ENCODE measurements at regions not wholly inside any gene's neighbourhood (a gene's known extent, or its start where the extent isn't known, plus 50 kb on each side); places are given as distances from the start of the nearest gene placed in this dataset.

DNA sequence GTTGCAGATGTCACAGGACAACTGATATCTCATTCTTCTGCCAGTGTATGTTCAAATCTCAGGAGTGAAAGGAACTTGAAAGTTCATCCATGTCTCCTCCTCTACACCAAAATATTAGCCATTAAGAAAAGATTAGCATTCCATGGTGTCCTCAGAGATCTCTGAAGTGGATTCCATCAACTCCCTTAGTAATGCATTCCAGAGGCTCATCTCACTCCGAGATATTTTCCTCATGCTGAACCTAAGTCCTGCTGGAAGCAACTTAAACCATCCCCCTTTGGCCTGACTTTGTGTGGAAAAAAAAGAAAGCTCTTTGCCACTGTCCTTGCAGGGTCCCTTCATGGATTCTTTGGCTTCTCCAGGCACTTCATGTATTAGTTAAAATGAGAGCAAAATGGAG is 155.7 kb upstream of the ZNF462 start:
- no peak for DNase-seq (ENCODE audit: low spot score)

DNA sequence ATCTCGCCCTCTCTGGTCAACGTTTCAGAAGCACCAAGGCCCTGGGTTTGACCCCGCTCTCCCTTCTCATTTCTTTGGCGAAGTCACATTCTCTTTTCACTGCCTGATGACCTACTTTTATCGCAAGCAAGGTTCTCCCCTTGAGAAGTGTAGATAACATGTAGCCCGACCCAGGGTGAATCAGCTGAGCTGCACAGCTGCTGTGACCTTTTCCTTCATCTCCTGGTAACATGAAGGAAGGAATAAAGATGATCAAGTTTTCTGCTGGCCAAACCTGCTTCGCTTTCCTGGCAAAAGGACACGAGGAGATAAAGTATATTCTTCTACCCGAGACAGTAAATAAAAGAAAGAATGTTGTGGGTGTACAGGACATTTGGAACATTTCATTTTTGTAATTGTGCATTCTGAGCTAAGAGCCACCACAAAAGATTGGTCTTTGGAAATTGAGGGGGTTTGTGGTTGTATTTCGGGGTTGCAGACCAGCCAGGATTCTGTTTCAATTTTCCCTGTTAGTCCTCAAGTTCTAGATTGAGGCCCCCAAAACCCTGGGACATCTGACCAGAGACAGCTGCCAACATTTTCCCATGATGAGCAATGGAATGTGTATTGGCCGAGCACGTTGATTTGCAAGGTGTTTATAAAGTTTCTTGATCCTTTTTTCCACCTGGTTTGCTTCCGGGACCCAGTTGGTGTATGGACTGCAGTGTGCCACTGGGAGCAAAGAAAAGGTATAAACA is 155.1 kb upstream of the ZNF462 start:
- no peak for DNase-seq (ENCODE audit: low spot score)

DNA sequence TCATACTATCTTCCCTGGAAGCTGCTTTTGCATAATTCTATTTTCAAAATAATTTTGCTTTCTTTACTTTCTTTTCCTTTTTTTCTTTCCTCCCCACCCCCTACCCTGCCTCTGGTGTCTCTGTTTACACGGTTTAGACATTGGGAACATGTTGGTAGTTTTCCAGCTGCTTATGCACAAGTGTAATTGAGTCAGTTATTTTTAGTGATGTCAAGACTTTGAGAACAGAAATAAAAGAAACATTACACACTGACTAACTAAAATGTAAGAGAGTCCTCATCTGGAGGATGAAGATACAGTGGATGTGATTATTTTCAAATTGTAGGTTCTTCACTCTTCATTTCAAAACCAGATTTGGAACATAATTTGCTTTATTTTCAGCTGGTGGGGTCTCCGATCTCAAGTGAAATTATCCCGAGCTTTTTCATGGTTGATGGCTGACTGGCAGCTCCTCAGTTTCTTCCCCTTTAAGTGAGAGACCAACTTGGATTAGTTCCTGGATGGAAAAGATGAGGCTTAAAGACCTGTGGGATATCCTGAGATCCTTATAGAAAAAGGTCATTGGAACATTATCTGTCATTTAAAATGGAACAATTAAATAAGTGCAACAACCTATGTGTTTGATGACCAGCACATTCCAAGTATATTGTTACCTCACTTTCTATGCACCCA is 154.4 kb upstream of the ZNF462 start:
- DNase-seq (ENCODE audit: low spot score): no peak

DNA sequence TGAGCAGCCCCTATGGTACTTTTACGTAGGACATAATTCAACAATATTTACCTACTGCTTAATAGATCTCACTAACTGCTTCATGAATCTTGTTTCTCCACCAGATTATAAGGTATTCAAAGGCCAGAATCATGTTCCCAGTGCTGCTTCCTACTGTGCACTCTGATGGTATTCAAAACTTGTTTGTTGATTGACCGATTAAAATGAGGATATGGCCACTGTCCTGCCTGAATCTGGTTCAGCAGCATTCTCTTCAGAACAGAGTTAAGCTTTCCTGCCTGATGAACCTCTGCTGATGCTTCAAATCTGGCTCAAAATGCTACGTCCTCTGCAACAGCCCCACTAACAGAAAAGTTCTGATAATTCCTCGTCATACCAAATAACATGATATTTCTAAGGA is 150.7 kb upstream of the ZNF462 start:
- DNase-seq (ENCODE audit: low spot score): no peak

DNA sequence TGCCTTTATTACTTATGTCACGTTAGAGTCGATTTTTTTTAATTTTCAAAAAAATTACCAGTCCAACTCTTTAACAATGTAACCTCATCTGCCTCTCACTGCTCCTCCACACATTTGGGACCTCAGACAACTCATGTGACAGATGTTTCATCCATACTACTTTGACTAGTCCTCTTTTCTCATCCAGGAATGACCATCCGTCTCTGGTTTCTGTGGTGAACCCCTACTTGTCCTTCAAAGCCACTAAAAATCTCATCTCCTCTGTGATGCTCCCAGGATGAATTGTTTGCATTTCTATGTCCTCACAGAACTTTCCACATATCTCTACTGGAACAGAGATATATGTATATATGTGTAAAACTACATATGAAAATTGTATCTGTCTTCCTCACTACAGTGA is 149.8 kb upstream of the ZNF462 start:
- no peak for DNase-seq (ENCODE audit: low spot score)

DNA sequence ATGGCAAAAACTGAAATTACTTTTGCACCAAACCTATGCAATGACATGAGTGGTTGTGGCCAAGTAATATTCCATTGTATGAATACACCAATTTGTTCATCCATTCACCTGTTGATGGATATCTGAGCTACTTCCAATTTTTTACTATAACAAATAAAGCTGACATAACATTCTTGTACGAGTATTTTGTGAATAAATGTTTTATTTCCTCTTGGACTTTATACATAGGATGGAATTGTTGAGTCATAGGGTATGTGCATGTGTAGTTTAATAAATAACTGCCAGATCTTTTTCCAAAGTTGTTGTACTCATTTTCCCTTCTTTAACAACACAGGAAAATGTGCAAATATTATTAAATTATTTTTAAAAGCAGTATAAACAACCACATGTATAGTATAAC is 146.1 kb upstream of the ZNF462 start:
- no peak for DNase-seq (ENCODE audit: low spot score)

DNA sequence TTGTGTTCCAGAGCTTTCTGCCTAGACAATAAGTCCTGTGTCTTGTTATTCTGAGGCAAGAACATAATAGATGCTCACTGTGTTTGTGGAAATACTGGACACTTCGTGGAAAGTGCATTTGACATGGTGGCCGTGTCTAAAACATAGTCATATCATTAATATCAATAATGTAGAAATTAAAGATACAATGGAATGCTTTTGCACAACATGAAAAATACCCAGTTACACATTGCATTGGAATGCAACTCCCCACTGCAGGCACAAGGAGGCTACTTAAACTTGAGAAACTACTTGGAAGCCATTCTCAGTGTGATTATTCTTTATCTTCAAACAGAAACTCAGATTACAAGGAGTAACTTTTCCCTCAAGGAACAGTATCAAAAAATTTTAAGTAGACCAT is 145.3 kb upstream of the ZNF462 start:
- DNase-seq (ENCODE audit: low spot score): no peak

DNA sequence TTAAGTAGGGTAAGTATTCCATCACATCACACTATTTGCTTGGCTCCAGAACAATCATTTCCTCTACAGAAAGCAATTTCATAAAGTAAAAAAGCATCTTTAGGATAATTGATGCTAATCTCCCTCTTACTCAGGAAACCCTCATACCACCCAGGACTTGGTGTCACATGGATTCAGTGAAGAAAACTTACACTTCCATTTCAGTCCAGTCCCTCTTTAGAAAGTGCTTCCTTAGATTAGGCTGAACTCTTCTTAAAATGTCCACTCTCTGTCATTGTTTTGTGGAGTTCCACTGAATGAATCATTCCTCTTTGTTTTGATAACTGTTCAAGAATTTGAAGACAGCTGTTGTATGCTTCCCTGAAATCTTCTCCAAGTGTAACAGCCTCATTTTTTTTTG is 144.0 kb upstream of the ZNF462 start:
- no peak for DNase-seq (ENCODE audit: low spot score)

DNA sequence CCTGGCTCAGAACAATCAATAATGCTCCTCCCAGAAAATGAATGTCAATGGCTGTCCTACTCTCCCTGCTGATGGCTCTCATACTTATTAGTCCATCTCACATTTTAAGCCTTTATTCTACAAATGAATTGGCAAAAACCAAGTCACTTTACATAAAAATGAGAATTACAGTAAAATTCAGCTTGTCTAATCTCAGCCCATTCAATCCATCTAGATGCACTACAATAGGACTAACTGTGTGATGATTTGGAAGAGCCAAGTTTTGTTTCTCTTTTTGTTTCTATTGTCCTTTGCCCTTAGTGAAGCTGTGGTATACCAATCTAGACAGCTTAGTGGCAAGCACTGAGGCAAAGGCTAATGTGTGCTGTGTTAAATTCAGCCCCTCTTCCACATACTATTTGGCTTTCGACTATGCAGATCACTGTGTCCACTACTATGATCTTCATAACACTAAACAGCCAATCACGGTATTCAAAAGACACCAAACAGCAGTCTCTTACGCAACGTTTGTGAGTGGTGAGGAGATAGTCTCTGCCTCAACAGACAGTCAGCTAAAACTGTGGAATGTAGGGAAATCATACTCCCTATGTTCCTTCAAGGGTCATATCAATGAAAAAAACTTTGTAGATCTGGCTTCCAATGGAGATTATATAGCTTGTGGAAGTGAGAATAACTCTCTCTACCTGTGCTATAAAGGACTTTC is 140.8 kb upstream of the ZNF462 start:
- no peak for DNase-seq (ENCODE audit: low spot score)

DNA sequence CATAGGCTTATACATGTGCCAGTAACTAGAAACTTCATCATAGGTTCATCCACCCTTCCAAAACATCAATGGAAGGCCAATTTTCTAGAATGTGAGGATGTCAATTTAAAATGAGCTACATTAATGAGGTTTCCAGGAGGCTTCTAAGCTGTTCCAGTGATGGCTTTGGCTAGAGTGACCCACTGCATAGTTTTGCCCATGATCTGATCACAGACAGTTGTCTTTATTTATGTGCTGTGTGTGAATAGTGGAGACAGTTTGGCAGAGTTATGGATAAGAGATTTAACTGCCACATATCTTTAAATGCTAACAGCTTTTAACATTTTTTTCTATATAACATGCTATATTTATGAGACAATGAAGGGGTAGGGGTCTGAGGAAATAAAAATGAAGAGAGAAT is 139.0 kb upstream of the ZNF462 start:
- DNase-seq (ENCODE audit: low spot score): no peak

DNA sequence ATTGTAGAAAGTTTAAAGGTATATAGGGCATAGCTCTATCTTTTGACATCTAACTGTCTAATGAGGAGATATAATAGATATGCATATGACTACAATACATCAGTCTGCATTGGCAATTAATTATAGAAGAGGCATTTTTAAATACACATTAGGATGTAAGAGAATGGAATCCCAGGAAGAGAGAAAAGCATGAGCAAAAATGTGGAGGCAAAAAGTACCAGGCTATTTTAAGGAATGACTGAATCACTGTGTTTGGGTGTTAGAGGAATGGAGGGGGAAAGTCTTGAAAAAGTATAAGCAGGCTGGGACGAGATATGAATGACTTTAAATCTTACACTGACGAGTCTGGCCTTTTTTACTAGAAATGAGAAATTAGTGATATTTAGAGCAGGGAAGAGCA is 138.4 kb upstream of the ZNF462 start:
- DNase-seq (ENCODE audit: low spot score): no peak

DNA sequence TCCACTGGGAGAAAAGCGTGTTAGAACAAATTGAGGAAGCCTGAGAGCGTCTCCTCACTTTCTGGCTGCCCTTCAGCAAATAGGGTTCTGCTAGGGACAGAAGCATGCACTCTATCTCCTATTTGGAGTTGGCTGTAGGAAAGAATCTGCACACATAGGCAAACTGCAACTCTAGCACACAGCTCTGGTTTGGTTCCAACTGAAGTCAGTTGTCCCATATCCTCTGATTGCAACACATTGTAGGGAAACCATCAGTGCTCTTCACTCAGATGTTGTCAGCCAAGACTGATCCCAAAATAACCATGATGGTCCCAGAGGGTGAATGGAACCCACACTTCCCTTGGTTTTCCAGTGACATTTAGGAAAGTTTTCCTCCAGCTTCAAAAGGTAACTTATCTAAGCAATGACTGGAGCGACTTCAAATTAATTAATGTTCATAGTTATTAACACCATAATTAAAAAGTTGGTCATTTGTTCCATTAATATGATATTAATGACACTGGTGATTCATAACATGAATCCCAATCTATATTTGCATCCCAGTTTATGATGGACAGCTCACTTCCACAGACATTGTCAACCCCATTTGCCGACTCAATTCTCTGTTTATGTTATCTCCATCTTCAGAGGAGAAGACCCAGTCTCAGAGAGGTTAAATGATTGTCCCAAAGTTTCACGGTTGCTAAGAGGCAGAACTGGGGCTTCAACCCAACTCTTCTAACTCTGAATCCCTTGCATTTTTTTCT is 136.7 kb upstream of the ZNF462 start:
- no peak for DNase-seq (ENCODE audit: low spot score)

DNA sequence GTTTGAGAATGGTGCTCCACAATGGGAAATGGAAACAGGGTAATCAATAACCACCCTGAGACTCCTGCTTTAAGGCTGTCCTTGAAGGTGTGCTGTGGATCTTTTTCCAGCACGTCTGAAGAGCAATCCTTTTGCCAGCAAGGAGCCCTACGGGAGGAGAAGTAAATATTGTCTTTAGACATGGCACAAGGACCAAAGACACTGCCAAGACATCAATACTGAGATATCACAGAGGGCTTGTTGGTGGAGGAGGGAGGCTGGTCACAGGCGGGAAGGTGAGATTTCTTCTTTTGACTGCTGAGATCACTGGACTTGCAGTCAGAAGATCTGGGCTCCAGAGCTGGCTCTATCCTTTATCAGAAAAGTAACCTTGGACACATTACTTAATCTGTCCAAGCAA is 135.0 kb upstream of the ZNF462 start:
- no peak for DNase-seq (ENCODE audit: low spot score)

DNA sequence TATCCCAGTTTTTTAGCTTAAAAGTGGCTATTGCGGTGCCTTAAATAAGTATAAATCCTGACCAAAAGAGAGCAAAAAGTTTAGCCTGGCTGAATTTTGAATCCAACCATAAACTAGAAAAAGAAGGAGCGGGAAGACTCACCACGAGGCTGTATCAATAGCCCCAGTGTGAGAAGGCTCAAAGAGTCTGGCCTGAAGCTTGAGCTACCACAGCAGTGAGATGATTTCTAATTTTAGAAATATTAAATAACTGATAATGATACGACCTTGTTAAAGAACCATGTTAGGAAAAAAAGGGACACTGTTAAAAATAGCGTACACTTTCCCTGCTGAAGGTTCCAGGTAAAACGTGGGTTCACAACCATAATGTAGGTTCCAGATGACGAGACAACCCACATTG is 134.1 kb upstream of the ZNF462 start:
- no peak for DNase-seq (ENCODE audit: low spot score)

DNA sequence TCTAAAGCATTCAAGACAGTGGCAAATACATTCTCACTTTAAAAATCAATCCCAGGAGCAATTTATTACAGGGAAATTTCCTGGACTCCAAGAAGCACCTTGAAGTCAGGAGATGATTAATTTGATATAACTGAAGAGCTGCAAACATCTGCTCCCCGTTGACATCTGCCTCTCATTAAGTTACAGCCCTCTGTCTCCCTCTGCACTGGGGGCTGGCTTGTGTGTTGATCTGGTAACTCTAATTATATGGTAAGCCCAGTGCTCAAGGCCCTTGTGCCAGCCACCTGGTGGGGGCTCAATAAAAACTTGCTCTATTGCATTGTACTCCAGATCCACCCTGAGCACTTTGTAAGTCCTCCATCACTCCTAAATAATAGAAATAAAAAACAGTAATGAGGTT is 131.1 kb upstream of the ZNF462 start:
- no peak for DNase-seq (ENCODE audit: low spot score)

DNA sequence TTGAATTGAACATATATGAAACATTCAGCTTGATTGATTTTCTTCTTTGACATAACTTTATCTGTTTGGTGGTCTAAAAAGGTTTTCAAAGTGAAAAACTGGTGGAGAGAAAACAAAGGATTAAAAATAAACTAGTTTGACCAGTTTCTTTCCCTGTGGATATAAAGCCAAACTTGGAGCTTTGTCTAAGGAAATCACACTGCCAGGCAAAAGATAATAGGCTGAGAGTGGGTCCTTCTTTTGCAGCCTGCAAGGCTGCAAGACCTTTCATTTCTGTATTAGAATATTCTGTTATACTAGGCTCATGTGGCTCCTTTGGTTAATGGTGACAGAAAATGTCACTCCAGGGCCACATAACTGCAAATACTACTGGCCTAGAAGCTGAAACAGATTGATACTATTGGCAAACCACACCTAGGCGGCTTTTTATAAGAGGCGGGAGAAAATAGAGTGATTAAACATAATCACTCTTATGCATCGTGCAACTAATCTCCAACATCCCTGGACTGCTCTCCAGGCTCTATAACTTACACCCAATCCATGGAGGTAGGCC is 129.1 kb upstream of the ZNF462 start:
- DNase-seq (ENCODE audit: low spot score): no peak

DNA sequence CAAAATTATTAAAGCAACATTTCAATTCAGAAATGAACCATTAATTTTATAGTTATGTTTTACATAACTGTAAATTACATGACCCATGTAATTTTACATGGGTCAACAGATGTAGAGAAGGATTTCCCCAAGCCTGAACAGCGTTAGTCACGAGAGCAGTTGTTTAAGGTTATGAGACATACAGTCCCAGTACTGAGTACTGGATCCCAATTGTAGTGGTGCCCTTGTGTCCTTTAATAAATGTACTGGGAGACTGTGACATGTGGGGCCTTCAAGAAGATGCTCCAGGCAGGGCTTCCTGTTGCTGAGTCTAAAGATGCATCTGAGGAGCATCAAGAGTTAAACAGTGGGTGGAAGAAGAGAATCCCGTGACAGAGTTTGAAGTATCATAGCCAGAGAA is 125.5 kb upstream of the ZNF462 start:
- no peak for DNase-seq (ENCODE audit: low spot score)

DNA sequence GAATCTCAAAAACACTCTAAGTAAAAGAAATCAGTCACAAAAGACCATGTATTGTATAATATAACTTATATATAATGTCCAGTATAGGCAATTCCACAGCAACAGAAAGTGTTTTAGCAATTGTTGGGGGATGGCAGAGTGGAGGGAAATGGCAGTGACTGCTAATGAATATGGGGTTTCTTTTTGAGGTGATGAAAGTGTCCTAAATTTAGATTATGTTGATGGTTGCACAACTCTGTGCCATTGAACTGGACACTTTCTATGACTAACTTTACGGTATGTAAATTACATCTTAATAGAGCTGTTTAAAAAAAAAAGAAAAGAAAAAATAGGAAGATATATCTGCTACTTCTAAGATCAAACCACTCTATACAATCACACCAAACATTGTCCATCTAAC is 124.9 kb upstream of the ZNF462 start:
- DNase-seq (ENCODE audit: low spot score): no peak

DNA sequence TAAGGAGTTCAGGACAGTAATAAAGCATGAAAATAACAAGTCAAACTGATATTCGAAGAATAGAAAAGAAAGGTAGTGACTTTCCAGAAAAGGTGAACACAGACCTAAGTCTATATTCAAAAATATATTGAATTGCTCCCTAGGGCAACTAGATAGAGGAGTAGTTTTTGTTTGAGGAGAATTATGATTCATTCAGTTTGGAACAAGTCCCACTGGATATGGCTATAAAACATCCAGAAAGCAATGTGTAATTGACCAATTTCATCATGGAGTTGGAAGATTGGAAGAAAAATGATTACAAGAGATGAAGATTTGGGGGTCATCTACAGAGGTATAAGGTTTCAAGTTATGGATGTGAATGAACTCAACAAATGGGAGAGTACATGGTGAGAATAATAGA is 117.5 kb upstream of the ZNF462 start:
- no peak for DNase-seq (ENCODE audit: low spot score)

DNA sequence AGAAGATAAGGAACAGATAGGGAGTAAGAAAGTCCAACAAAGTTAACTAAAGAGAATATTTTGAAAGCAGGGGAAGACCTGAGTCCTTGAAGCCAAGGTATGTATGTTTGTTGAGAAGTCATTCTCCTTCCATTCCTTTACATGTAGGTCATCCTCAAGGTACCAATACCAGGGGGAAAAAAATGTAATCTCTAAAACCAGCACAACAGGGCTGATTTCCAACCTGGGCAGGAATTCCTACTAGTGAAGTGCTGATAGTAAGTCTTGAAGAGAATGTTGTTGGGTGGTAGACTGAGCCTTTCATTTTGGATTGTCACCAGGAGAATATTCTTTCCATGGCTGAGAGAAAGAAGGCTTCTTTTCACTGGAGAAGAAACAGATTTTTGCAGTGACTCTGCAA is 117.1 kb upstream of the ZNF462 start:
- no peak for DNase-seq (ENCODE audit: low spot score)

DNA sequence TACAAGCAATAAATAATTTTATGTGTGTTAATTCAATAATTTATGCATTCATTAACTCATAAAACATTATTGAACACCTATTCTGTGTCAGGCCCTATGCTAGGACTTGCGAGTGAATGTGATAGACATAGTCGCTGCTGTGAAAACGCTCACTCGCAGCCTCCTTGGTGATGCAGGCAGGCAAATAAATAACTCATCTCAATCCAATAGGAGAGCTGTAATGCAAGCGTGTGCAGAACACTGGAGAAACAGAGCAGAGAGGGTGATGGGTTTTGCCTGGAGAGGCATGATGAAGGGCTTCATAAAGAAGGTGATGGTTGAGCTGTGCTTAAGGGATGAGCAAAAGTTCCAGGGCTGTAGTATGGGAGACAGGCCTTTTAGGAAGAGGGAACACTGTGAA is 111.3 kb upstream of the ZNF462 start:
- DNase-seq (ENCODE audit: low spot score): no peak

DNA sequence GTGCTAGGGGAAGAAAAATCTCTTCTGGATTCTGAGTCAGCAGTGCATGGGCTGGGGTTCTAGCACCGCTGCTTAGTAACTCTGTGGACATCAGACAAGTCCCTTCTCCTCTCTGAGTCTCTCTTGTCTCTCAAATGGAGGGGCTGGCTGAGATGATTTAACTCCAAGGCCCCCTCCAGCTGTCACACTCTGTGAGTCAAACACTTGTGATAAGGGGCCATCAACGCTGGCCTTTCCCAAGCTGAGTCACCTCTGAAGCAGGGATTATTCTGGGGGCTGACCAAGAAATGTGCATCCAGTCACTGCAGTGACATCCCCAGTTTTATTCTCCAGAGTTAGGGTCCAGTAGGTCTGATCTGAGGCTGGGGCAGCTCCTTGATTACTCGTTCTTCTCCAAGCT is 110.4 kb upstream of the ZNF462 start:
- no peak for DNase-seq (ENCODE audit: low spot score)
